D721Med (cell line): ENCODE measurements at regions not wholly inside any gene's neighbourhood (a gene's known extent, or its start where the extent isn't known, plus 50 kb on each side); places are given as distances from the start of the nearest gene placed in this dataset.

Experiments used
- DNase-seq: peaks from one replicate; pipeline ENCODE4 v3.0.0; 2011; ENCODE audit warnings: low spot score; ENCODE audit not compliant: insufficient read length
- FAIRE-seq: peaks from 2 replicates; lab custom pipeline; 2011; peaks lifted over from hg19 to GRCh38; lab: Jason Lieb, UNC
- TF ChIP-seq, protein P1 (sequence below): IDR thresholded peaks from 2 replicates; pipeline ENCODE4 v1.5.1; 2012; ENCODE audit warnings: mild to moderate bottlenecking, control low read depth; ENCODE audit not compliant: insufficient read depth; ENCODE audit errors: missing control alignments

DNA sequence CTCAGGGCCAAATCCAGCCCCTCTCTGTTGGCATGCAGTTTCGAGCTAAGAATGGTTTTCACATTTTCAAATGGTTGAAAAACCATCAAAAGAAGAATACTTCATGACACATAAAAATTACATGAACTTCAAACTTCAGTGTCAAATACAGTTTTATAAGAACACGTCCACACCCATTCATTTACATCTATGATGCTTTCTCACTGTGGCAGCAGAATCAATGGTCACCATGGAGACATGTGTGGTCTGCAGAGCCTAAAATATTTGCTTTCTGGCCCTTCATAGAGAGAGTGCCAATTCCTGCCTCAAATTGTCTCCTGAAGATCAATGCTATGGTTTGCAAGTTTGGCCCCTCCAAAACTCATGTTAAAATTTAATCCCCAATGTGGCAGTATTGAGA is 405.8 kb downstream of the OCA2 start:
- TF ChIP-seq, protein P1, sequence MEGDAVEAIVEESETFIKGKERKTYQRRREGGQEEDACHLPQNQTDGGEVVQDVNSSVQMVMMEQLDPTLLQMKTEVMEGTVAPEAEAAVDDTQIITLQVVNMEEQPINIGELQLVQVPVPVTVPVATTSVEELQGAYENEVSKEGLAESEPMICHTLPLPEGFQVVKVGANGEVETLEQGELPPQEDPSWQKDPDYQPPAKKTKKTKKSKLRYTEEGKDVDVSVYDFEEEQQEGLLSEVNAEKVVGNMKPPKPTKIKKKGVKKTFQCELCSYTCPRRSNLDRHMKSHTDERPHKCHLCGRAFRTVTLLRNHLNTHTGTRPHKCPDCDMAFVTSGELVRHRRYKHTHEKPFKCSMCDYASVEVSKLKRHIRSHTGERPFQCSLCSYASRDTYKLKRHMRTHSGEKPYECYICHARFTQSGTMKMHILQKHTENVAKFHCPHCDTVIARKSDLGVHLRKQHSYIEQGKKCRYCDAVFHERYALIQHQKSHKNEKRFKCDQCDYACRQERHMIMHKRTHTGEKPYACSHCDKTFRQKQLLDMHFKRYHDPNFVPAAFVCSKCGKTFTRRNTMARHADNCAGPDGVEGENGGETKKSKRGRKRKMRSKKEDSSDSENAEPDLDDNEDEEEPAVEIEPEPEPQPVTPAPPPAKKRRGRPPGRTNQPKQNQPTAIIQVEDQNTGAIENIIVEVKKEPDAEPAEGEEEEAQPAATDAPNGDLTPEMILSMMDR, result no peak
- FAIRE-seq, result no peak
- no peak for DNase-seq

DNA sequence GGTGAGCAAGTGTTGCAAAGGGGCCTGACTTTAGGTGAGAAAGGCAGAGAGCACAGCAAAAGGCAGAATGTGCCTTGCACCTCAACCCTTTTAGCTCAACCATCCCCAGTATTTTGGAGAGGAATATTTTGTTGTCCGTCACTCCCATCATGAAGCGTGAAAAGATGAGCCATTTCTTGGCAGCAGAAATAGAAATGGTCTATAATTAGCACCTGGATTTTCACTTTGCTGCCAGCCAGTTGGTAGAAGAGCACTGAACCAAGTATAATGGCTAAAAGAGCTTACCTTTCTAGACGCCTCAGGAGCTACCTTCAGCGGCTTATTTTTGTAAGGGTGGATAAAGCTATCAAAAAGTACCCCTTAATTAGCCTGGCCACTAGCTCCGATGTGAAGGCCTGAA is 406.7 kb downstream of the OCA2 start:
- TF ChIP-seq, protein P1, result no peak
- no peak for DNase-seq
- no peak for FAIRE-seq

DNA sequence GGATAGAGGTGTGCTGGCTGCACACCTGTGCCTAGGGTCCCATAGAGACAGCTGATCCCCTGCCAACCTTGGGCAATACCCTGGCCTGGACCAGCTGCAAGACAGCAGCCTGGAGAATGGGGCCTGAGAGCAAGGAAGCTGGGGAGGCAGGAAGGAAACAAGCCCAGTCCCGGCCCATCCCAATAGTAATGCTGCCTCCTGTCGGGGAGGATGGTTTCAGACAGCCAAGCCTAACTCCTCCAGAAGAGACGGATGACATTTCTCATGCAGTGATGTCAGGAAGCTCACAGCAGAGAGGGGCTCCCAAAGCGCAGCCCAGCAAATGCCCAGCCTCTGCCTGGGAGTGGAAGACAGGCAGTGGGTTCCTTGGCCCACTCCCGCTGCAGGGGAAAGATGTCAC is 408.8 kb downstream of the OCA2 start:
- FAIRE-seq (no peak), DNase-seq (no peak)
- TF ChIP-seq, protein P1, result no peak

DNA sequence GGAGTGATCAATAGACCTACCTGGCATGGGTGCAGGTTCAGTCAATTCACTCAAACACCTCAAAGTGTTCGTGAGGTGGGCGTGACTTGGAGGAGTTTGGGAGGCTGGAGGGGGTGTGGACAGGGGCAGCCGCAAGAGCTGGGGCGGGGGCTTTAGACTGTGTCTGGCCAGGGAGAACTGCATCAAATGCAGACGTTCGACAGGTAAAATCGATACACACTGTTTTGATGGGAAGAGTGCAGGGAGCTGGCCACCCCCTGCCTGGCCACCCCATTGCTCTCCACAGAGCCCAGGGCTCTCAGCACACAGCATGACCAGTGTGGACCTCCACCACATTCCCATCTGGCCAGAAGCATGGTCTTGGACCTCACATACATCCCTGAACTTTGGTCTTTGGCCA is 412.1 kb downstream of the OCA2 start:
- TF ChIP-seq, protein P1, result no peak
- FAIRE-seq (no peak), DNase-seq (no peak)

DNA sequence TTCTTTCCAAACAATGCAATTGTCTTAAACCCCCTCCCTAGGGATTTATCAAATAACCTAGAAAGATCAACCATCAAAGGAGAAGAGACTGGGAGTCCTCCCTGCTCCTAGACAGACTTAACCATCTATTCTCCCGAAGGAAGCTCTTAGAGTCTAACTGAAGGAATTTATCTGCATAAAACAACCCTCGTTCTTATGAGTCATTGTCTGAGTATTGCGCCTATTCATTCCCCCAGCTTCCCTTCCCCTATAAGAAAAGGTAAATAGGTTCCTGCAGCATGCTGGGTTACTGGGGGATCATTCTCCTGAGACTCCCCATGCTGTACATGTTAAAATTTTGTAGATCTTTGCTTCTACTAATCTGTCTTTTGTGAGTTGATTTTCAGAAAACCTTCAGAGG is 412.7 kb downstream of the OCA2 start:
- DNase-seq, result no peak
- FAIRE-seq, result no peak
- TF ChIP-seq, protein P1, result no peak

DNA sequence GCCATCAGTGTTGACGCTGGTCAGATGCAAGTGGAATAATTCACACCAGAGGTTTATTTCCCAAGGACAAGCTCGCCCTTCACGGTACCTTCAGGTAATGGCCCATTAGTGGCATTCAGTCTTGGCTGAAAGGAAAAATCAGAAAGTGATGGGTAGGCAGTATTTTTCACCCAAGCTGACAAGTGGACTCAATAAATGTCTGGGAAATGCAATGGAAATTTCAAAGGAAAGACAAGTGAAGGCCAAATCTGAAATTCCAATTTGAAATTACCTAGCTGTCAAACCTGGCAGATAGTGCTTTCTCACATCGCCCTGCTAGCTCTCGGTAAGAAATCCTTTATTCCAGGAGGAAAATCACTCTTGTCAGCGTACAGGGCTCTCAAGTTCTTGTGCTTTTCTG is 413.5 kb downstream of the OCA2 start:
- TF ChIP-seq, protein P1, result no peak
- DNase-seq (no peak), FAIRE-seq (no peak)

DNA sequence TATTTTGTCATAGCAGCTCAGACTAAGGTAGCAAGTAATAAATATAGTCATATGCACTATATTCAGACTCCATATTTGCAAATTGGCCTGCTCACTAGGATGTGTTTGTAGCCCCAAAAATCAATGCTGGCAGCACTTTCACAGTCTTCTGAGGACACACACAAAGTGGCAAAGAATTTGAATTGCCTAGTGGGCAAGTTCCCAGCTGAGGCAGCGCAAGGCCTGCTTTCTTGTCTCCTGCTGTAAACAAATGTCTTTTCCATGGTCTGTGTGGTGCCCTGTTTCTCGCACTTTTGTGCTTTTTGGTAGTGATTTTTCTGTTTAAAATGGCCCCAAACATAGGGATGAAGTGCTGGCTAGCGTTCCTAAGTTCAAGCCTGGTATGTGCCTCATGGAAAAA is 416.0 kb downstream of the OCA2 start:
- FAIRE-seq (no peak), DNase-seq (no peak)
- TF ChIP-seq, protein P1, result no peak
